ENCODE measurements at regions not wholly inside any gene's neighbourhood (a gene's known extent, or its start where the extent isn't known, plus 50 kb on each side); places are given as distances from the start of the nearest gene placed in this dataset.

GRCh38 chr4:3673716-3674478 lies 92.3 kb upstream of the ADRA2C start:
- DNase-seq: no peak
- Histone ChIP-seq H3K36me3 (no peaks in the 10 kb centered on the region), H3K9me3 (peaks cover 0 to 9% (median 3%) of the 10 kb centered on the region in 4 donors), H3K27me3 (peaks cover 0 to 56% (median 18%) of the 10 kb centered on the region in 3 donors), H3K4me1 (peaks cover 0 to 7% (median 0%) of the 10 kb centered on the region in 4 donors), H3K4me3 (no peak overlapping the region), H3K27ac (no peak overlapping the region)
- intact Hi-C loops (cut with DNase I; ENCODE audit: low total_unique reads): no loop called here
- no peak for TF ChIP-seq POLR2A (IDR thresholded peaks at IDR 0.05)
- TF ChIP-seq CTCF (IDR thresholded peaks at IDR 0.05): no peak
- no peak for TF ChIP-seq POLR2AphosphoS5 (IDR thresholded peaks at IDR 0.05)
- no peak for TF ChIP-seq EP300 (IDR thresholded peaks at IDR 0.05)
- 82 to 89% (median 84%) methylated on average over 13 of the region's 13 CpGs for WGBS, 5 donors

GRCh38 chr4:3673176-3673575 lies 93.0 kb upstream of the ADRA2C start:
- WGBS, 5 donors: 73 to 89% (median 83%) methylated on average over 4 of the region's 4 CpGs
- TF ChIP-seq POLR2AphosphoS5 (IDR thresholded peaks at IDR 0.05) (no peak), CTCF (IDR thresholded peaks at IDR 0.05) (no peak), EP300 (IDR thresholded peaks at IDR 0.05) (no peak), POLR2A (IDR thresholded peaks at IDR 0.05) (no peak)
- Histone ChIP-seq H3K27ac (no peak overlapping the region), H3K36me3 (no peaks in the 10 kb centered on the region), H3K4me1 (peaks cover 0 to 7% (median 0%) of the 10 kb centered on the region in 4 donors), H3K27me3 (peaks cover 0 to 54% (median 18%) of the 10 kb centered on the region in 3 donors), H3K9me3 (peaks cover 0 to 9% (median 3%) of the 10 kb centered on the region in 4 donors), H3K4me3 (no peak overlapping the region)
- intact Hi-C loops (cut with DNase I; ENCODE audit: low total_unique reads): no loop called here
- no peak for DNase-seq

GRCh38 chr4:3672465-3672831 lies 93.7 kb upstream of the ADRA2C start:
- H3K27me3 ChIP-seq: peaks cover 0 to 47% (median 14%) of the 10 kb centered on the region in 3 donors
- peaks cover 0 to 10% (median 4%) of the 10 kb centered on the region in 4 donors for H3K9me3 ChIP-seq
- H3K27ac ChIP-seq: no peak overlapping the region
- TF ChIP-seq EP300 (IDR thresholded peaks at IDR 0.05): no peak
- TF ChIP-seq CTCF (IDR thresholded peaks at IDR 0.05): no peak
- no peak overlapping the region for H3K4me3 ChIP-seq
- DNase-seq: no peak
- intact Hi-C loops (cut with DNase I; ENCODE audit: low total_unique reads): no loop called here
- no peaks in the 10 kb centered on the region for H3K36me3 ChIP-seq
- WGBS, 5 donors: 78 to 94% (median 85%) methylated on average over 3 of the region's 3 CpGs
- H3K4me1 ChIP-seq: peaks cover 0 to 7% (median 0%) of the 10 kb centered on the region in 4 donors

- intact Hi-C loops (cut with DNase I; ENCODE audit: low total_unique reads): no loop called here
- DNase-seq: no peak
- peaks cover 0 to 16% (median 10%) of the 10 kb centered on the region in 4 donors for H3K9me3 ChIP-seq
- H3K27me3 ChIP-seq: peaks cover 0 to 41% (median 7%) of the 10 kb centered on the region in 3 donors
- no peak overlapping the region for H3K4me3 ChIP-seq
- H3K27ac ChIP-seq: no peak overlapping the region
- no peaks in the 10 kb centered on the region for H3K36me3 ChIP-seq
- H3K4me1 ChIP-seq: peaks cover 0 to 7% (median 0%) of the 10 kb centered on the region in 4 donors
- WGBS, 5 donors: 44 to 51% (median 45%) methylated on average over 10 to 12 of the region's 12 CpGs
- TF ChIP-seq CTCF (IDR thresholded peaks at IDR 0.05) (no peak), POLR2AphosphoS5 (IDR thresholded peaks at IDR 0.05) (no peak), EP300 (IDR thresholded peaks at IDR 0.05) (no peak), POLR2A (IDR thresholded peaks at IDR 0.05) (no peak)
Measured at GRCh38 chr4:3671571-3672464, 94.4 kb upstream of the ADRA2C start.

Measured in stomach (tissue), 8 donors.